WERI-Rb-1 (cell line): ENCODE measurements at regions not wholly inside any gene's neighbourhood (a gene's known extent, or its start where the extent isn't known, plus 50 kb on each side); places are given as distances from the start of the nearest gene placed in this dataset.
"Not testable (repeated sequence)": the region's sequence is repeated elsewhere in the genome, so short reads cannot be mapped to it uniquely, and the experiment has no call there.

Source experiments
- DNase-seq: peaks from one replicate; pipeline ENCODE4 v3.0.0-alpha.2; 2020
- H3K27ac ChIP-seq: fragments of 250-450 bp; sonication (Bioruptor Pico); 2 replicates; pipeline ENCODE4 v1.5.1; 2020; ENCODE audit warnings: mild to moderate bottlenecking, moderate library complexity
- H3K27me3 ChIP-seq: fragments of 250-450 bp; sonication (Bioruptor Pico); 2 replicates; pipeline ENCODE4 v1.5.1; 2021; ENCODE audit warnings: mild to moderate bottlenecking, low read depth, moderate library complexity; ENCODE audit not compliant: insufficient read depth, severe bottlenecking
- H3K36me3 ChIP-seq: fragments of 250-450 bp; sonication (Bioruptor Pico); 2 replicates; pipeline ENCODE4 v1.5.1; 2020; ENCODE audit warnings: mild to moderate bottlenecking, moderate library complexity
- H3K4me3 ChIP-seq: 2 replicates; pipeline ENCODE4 v1.5.1; 2011; ENCODE audit warnings: low read depth, mild to moderate bottlenecking, control low read depth, low read length
- H3K9me3 ChIP-seq: fragments of 250-450 bp; sonication (Bioruptor Pico); 2 replicates; pipeline ENCODE4 v1.5.1; 2021; ENCODE audit warnings: mild to moderate bottlenecking, moderate library complexity; ENCODE audit not compliant: severe bottlenecking
- TF ChIP-seq, protein P1 (sequence below): IDR thresholded peaks from 2 replicates; pipeline ENCODE4 v1.5.1; 2011; ENCODE audit warnings: low read depth, mild to moderate bottlenecking, control low read depth, inconsistent platforms, low read length

DNA sequence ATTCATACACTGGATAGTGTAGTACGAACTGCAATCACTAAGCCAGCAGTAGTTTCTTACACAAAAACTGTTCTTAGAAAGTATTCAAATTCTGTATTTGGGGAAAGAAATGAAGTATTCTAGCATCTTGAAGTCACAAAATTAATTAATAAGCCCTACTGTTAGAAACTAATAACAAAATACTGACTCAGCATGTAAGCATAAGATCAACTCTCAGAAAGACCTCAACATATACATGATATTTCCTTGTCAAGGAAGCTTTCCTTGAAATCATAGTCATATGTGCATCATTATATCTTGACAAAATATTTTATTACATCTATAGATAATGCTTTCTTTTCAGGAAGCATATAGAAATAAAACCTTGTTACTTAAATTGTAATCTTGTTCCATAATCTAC lies 115.5 kb upstream of the GOLGA6L6 start:
- Histone ChIP-seq H3K9me3 (no peaks in the 10 kb centered on the region), H3K27ac (no peak overlapping the region), H3K27me3 (peaks cover 41% of the 10 kb centered on the region), H3K36me3 (no peaks in the 10 kb centered on the region), H3K4me3 (no peak overlapping the region)
- no peak for DNase-seq
- TF ChIP-seq, protein P1, sequence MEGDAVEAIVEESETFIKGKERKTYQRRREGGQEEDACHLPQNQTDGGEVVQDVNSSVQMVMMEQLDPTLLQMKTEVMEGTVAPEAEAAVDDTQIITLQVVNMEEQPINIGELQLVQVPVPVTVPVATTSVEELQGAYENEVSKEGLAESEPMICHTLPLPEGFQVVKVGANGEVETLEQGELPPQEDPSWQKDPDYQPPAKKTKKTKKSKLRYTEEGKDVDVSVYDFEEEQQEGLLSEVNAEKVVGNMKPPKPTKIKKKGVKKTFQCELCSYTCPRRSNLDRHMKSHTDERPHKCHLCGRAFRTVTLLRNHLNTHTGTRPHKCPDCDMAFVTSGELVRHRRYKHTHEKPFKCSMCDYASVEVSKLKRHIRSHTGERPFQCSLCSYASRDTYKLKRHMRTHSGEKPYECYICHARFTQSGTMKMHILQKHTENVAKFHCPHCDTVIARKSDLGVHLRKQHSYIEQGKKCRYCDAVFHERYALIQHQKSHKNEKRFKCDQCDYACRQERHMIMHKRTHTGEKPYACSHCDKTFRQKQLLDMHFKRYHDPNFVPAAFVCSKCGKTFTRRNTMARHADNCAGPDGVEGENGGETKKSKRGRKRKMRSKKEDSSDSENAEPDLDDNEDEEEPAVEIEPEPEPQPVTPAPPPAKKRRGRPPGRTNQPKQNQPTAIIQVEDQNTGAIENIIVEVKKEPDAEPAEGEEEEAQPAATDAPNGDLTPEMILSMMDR: no peak

DNA sequence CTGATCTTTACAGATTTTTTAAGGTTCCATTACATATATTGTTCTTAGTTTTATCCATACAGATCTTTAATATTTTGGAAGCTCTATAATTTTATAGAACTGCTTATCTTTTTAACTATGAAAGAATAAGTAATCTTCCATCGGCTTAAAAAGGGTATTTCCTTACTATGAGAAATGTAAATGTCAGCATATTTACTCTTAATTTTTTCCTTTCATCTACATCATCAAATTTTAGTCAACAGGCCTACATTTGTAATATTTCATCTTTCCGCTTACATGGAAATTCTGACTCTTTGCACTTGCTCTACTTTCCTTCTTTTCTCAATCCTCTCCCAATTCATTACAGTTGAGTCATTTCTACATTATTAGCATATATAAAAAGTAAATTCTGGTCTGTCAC lies 111.3 kb upstream of the GOLGA6L6 start:
- no peaks in the 10 kb centered on the region for H3K9me3 ChIP-seq
- DNase-seq: no peak

DNA sequence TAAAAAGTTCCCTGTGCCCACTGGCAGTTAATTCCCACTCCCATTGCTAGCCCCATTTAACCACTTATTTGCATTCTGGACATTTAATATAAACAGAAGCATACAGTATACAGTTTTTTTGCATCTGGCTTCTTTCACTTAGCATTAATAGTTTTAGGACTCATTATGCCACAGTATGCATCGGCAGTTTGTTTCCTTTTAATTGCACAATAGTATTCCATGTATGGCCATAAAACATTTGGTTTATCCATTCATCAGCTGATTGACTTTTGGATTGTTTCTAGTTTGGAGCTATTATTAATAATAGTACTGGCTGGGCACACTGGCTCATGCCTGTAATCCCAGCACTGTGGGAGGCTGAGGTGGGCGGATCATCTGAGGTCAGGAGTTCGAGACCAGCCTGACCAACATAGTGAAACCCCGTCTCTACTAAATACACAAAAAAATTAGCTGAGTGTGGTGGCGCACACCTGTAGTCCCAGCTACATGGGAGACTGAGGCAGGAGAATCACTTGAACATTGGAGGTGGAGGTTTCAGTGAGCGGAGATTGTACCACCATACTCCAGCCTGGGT lies 106.9 kb upstream of the GOLGA6L6 start:
- not testable (repeated sequence) for H3K36me3 ChIP-seq, DNase-seq, H3K4me3 ChIP-seq, H3K9me3 ChIP-seq, H3K27ac ChIP-seq
- H3K27me3 ChIP-seq: peaks cover 61% of the 10 kb centered on the region

More for the DNA sequence above, 111.3 kb upstream of the GOLGA6L6 start:
- Histone ChIP-seq H3K27me3 (peaks cover 42% of the 10 kb centered on the region), H3K4me3 (no peak overlapping the region), H3K27ac (no peak overlapping the region), H3K36me3 (no peaks in the 10 kb centered on the region)
- TF ChIP-seq, protein P1: no peak

DNA sequence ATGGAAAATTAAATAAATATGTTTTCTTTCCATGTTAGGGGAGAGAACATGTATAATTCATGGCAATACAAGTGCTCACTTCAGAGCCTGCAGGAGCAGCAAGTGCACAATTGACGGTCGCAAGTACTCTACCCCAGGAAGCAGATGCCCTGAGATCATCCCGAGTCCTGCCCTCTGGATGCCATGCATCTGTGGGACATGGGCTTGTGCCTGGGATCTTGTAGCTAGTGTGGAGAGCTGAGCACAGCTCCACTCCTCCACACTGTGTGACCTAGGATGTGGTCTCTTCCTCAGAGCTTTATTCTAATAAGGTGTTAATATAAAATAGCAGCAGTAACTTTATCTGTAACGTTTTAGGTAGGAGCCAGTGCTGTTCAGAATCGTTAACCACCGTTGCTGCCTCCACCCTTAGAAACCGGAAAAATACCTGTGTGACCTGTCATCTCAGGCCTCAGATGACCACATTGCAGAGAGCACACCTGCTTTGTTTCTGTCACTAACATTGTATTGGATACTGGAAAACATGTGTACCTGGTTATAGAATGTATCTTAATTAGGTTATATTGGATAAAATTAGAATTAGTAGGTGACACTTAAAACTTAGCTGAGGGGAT lies 105.0 kb upstream of the GOLGA6L6 start:
- no peak for DNase-seq
- TF ChIP-seq, protein P1: no peak
- H3K27me3 ChIP-seq: peaks cover 67% of the 10 kb centered on the region
- no peaks in the 10 kb centered on the region for H3K36me3 ChIP-seq
- H3K27ac ChIP-seq: no peak overlapping the region
- H3K4me3 ChIP-seq: no peak overlapping the region
- H3K9me3 ChIP-seq: no peaks in the 10 kb centered on the region

DNA sequence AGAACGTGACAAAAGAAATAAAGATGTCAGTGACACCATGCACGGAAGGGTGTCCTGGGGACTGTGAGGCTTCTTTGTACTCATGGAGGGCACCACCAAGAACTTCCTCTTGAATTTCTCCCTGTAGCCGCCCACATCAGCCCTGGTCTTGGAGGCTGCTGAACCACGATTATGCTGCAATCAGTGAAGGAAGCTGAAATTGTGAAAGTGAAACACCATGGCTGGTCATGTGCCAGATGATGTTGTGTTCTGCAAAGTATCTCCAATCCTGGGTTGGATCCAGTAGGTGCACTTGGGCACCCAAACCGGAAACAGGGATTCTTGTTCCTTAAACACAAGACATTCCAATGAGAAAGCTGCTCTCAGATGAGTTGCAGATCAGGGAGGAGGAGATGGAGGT lies 104.4 kb upstream of the GOLGA6L6 start:
- H3K36me3 ChIP-seq: no peaks in the 10 kb centered on the region
- H3K27ac ChIP-seq: no peak overlapping the region
- TF ChIP-seq, protein P1: no peak
- no peak overlapping the region for H3K4me3 ChIP-seq
- no peaks in the 10 kb centered on the region for H3K9me3 ChIP-seq
- H3K27me3 ChIP-seq: peaks cover 63% of the 10 kb centered on the region
- DNase-seq: no peak

DNA sequence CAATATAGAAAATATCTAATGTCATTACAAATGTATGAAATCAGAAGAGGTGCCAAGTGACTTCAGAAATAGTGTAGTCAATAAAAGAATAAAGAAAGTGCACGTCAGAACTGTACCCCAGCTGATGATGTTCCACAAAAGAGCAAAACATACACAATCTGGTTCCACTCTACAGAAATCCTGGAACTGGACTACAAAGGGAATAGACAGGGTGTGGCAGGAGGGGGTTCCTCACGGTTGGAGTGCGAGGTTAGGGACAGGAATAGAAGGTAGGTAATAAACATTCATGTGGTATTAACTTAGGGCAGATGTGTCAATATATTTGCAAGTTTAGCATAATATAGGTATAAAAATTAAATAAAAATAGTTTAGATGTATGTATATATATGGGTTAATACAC lies 103.3 kb upstream of the GOLGA6L6 start:
- no peak for DNase-seq
- Histone ChIP-seq H3K4me3 (no peak overlapping the region), H3K27ac (no peak overlapping the region), H3K9me3 (no peaks in the 10 kb centered on the region), H3K36me3 (no peaks in the 10 kb centered on the region), H3K27me3 (peaks cover 62% of the 10 kb centered on the region)
- TF ChIP-seq, protein P1: no peak
